ENCODE measurements at regions not wholly inside any gene's neighbourhood (a gene's known extent, or its start where the extent isn't known, plus 50 kb on each side); places are given as distances from the start of the nearest gene placed in this dataset.

- Histone ChIP-seq H3K4me1 (no peaks in the 10 kb centered on the region), H3K4me3 (replicated peaks in 1 of 3) (no peak overlapping the region), H3K9me3 (no peaks in the 10 kb centered on the region), H3K27ac (no peak overlapping the region), H3K27me3 (no peaks in the 10 kb centered on the region), H3K36me3 (no peaks in the 10 kb centered on the region)
- intact Hi-C loops (cut with DNase I), result no loop called here
- DNase-seq, result no peak
- TF ChIP-seq CTCF (IDR thresholded peaks at IDR 0.05) (no peak), POLR2A (IDR thresholded peaks at IDR 0.05) (no peak)
- 80 to 82% methylated on average over 3 of the region's 3 CpGs for WGBS, 2 donors
Observed at GRCh38 chr1:237981223-237981622, 90.5 kb upstream of the ZP4 start.

- H3K4me3 ChIP-seq (replicated peaks in 1 of 3), result no peak overlapping the region
- DNase-seq, result no peak
- no peak overlapping the region for H3K27ac ChIP-seq
- H3K9me3 ChIP-seq, result no peaks in the 10 kb centered on the region
- H3K27me3 ChIP-seq, result no peaks in the 10 kb centered on the region
- H3K36me3 ChIP-seq, result no peaks in the 10 kb centered on the region
- TF ChIP-seq POLR2A (IDR thresholded peaks at IDR 0.05) (no peak), CTCF (IDR thresholded peaks at IDR 0.05) (no peak)
- no peaks in the 10 kb centered on the region for H3K4me1 ChIP-seq
- 45 to 64% methylated on average over 1 of the region's 1 CpG for WGBS, 2 donors
- intact Hi-C loops (cut with DNase I), result no loop called here
Observed at GRCh38 chr1:237976331-237976730, 85.6 kb upstream of the ZP4 start.

GRCh38 chr1:237975903-237976302, 85.2 kb upstream of the ZP4 start:
- intact Hi-C loops (cut with DNase I), result no loop called here
- DNase-seq, result no peak
- H3K36me3 ChIP-seq, result no peaks in the 10 kb centered on the region
- no peaks in the 10 kb centered on the region for H3K4me1 ChIP-seq
- H3K9me3 ChIP-seq, result no peaks in the 10 kb centered on the region
- no peak overlapping the region for H3K27ac ChIP-seq
- TF ChIP-seq POLR2A (IDR thresholded peaks at IDR 0.05) (no peak), CTCF (IDR thresholded peaks at IDR 0.05) (no peak)
- no peaks in the 10 kb centered on the region for H3K27me3 ChIP-seq
- 40 to 44% methylated on average over 1 of the region's 1 CpG for WGBS, 2 donors
- no peak overlapping the region for H3K4me3 ChIP-seq (replicated peaks in 1 of 3)

- intact Hi-C loops (cut with DNase I), result no loop called here
- Histone ChIP-seq H3K27ac (no peak overlapping the region), H3K4me1 (no peaks in the 10 kb centered on the region), H3K9me3 (no peaks in the 10 kb centered on the region), H3K27me3 (no peaks in the 10 kb centered on the region), H3K4me3 (replicated peaks in 1 of 3) (no peak overlapping the region), H3K36me3 (no peaks in the 10 kb centered on the region)
- TF ChIP-seq POLR2A (IDR thresholded peaks at IDR 0.05), result no peak
- TF ChIP-seq CTCF (IDR thresholded peaks at IDR 0.05), result no peak
- no peak for DNase-seq
Observed at GRCh38 chr1:237975376-237975775, 84.7 kb upstream of the ZP4 start.

GRCh38 chr1:237972186-237972585, 81.5 kb upstream of the ZP4 start:
- 71 to 73% methylated on average over 4 of the region's 4 CpGs for WGBS, 2 donors
- intact Hi-C loops (cut with DNase I), result no loop called here
- no peak for DNase-seq
- no peak overlapping the region for H3K4me3 ChIP-seq (replicated peaks in 1 of 3)
- no peaks in the 10 kb centered on the region for H3K9me3 ChIP-seq
- no peaks in the 10 kb centered on the region for H3K27me3 ChIP-seq
- no peaks in the 10 kb centered on the region for H3K4me1 ChIP-seq
- H3K27ac ChIP-seq, result no peak overlapping the region
- H3K36me3 ChIP-seq, result no peaks in the 10 kb centered on the region
- TF ChIP-seq POLR2A (IDR thresholded peaks at IDR 0.05) (no peak), CTCF (IDR thresholded peaks at IDR 0.05) (no peak)
